Immature natural killer cell (primary cell): ENCODE measurements at regions not wholly inside any gene's neighbourhood (a gene's known extent, or its start where the extent isn't known, plus 50 kb on each side); places are given as distances from the start of the nearest gene placed in this dataset.

Experiments
- DNase-seq, 3 donors: peaks; one replicate each; pipeline ENCODE4 v3.0.0; 2022; ENCODE audit warnings: mixed read lengths in 1 of 3
- H3K27ac Mint-ChIP-seq, 6 donors: one replicate each; pipeline ENCODE4 v1.8.0; 2020; ENCODE audit warnings: mixed read lengths in 6 of 6, mild to moderate bottlenecking in 5 of 6, inconsistent platforms in 4 of 6, moderate library complexity in 3 of 6
- H3K27me3 Mint-ChIP-seq, 3 donors: one replicate each; pipeline ENCODE4 v1.8.0; 2020 to 2021; ENCODE audit warnings: low read depth in 3 of 3, mild to moderate bottlenecking in 3 of 3, mixed read lengths in 3 of 3, moderate library complexity in 3 of 3, inconsistent platforms in 1 of 3
- H3K36me3 Mint-ChIP-seq, 3 donors: one replicate each; pipeline ENCODE4 v1.8.0; 2020; ENCODE audit warnings: mixed read lengths in 3 of 3, inconsistent platforms in 2 of 3, mild to moderate bottlenecking in 2 of 3
- H3K4me1 Mint-ChIP-seq, 2 donors: one replicate each; pipeline ENCODE4 v1.8.0; 2020; ENCODE audit warnings: inconsistent platforms in 2 of 2, mild to moderate bottlenecking in 2 of 2, mixed read lengths in 2 of 2, moderate library complexity in 1 of 2
- H3K4me3 Mint-ChIP-seq, 5 donors: one replicate each; pipeline ENCODE4 v1.8.0; 2020; ENCODE audit warnings: mild to moderate bottlenecking in 5 of 5, mixed read lengths in 5 of 5, inconsistent platforms in 3 of 5, moderate library complexity in 3 of 5
- H3K9me3 Mint-ChIP-seq, 6 donors: one replicate each; pipeline ENCODE4 v1.8.0; 2020; ENCODE audit warnings: mild to moderate bottlenecking in 6 of 6, mixed read lengths in 6 of 6, inconsistent platforms in 4 of 6, moderate library complexity in 3 of 6

GRCh38 chr12:19924360-19924759 lies 444.0 kb upstream of the PDE3A start:
- H3K4me1 Mint-ChIP-seq, result no peaks in the 10 kb centered on the region
- peaks cover 0 to 2% (median 0%) of the 10 kb centered on the region in 6 donors for H3K9me3 Mint-ChIP-seq

DNA sequence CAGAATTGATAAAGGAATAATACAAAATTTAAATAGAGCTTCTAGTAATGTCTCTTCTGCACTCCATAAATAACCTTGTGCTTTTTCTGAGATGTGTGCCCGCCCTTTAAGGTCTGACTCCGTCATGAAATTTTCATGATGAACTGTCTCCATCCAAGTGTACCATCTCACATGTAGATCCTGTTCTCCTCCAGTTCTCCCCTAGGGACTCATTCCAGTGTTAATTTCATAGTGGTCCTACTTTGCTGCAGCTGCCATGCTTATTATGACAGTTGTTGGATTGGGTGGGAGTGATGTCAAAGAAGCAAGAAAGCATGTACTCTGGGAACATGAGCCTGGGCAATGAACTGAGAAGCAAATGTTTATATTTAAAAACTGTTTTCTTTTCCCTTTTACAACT lies 442.5 kb upstream of the PDE3A start:
- no peak overlapping the region for H3K27ac Mint-ChIP-seq
- H3K4me1 Mint-ChIP-seq, result no peaks in the 10 kb centered on the region
- peaks cover 0 to 8% (median 3%) of the 10 kb centered on the region in 3 donors for H3K27me3 Mint-ChIP-seq
- H3K4me3 Mint-ChIP-seq, result no peak overlapping the region
- peaks cover 0 to 2% (median 0%) of the 10 kb centered on the region in 6 donors for H3K9me3 Mint-ChIP-seq
- H3K36me3 Mint-ChIP-seq, result no peaks in the 10 kb centered on the region
- no peak for DNase-seq

More at GRCh38 chr12:19924360-19924759, 444.0 kb upstream of the PDE3A start:
- peaks cover 0 to 8% (median 3%) of the 10 kb centered on the region in 3 donors for H3K27me3 Mint-ChIP-seq
- no peak overlapping the region for H3K27ac Mint-ChIP-seq
- no peak for DNase-seq
- no peaks in the 10 kb centered on the region for H3K36me3 Mint-ChIP-seq
- H3K4me3 Mint-ChIP-seq, result no peak overlapping the region

DNA sequence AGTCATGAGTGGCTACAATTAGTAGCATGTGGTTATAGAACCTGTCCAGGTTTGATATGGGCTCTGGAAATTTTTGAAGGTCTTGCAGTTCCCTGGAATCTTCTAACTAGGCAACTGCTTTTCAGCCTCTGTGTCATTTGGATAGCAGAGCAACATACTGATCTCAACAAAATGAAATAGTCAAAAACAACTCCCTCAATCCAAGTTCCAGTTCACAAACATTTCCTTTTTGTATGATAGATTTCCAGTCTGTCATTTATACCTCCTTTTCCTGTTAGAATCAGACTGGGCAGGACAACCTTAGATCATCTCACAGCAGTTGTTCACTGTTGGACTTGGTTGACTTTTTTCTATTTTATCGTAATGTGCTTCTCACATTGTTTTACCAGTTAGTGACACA lies 442.1 kb upstream of the PDE3A start:
- Mint-ChIP-seq H3K36me3 (no peaks in the 10 kb centered on the region), H3K27me3 (peaks cover 0 to 8% (median 3%) of the 10 kb centered on the region in 3 donors), H3K27ac (no peak overlapping the region), H3K4me1 (no peaks in the 10 kb centered on the region), H3K9me3 (peaks cover 0 to 2% (median 0%) of the 10 kb centered on the region in 6 donors), H3K4me3 (no peak overlapping the region)
- no peak for DNase-seq

GRCh38 chr12:19927661-19928060 lies 440.7 kb upstream of the PDE3A start:
- Mint-ChIP-seq H3K9me3 (peaks cover 0 to under 1% (median 0%) of the 10 kb centered on the region in 6 donors), H3K36me3 (no peaks in the 10 kb centered on the region), H3K4me1 (no peaks in the 10 kb centered on the region), H3K27ac (no peak overlapping the region), H3K27me3 (peaks cover 0 to 2% (median 2%) of the 10 kb centered on the region in 3 donors), H3K4me3 (no peak overlapping the region)
- DNase-seq, result no peak

DNA sequence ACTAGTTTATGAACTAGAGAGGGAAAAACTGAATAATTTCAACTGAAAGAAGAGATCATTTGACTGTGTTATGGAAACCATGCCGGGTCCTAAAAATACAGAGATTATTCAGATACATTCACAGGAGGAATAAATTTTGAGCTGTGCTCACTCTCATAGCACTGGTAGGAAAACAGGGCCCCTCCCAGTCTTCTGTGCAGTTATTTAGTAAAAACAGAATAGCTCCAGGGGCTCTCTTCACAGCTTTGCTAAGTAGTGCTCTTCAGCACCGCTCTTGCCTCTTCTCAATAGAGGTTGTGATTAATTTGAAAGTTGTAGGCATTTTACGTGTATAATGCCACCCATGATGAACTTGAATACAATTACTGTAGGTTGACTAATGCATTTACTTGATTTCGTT lies 435.9 kb upstream of the PDE3A start:
- no peaks in the 10 kb centered on the region for H3K9me3 Mint-ChIP-seq
- peaks cover 0 to 2% (median 0%) of the 10 kb centered on the region in 3 donors for H3K27me3 Mint-ChIP-seq
- H3K36me3 Mint-ChIP-seq, result no peaks in the 10 kb centered on the region
- H3K27ac Mint-ChIP-seq, result no peak overlapping the region
- H3K4me3 Mint-ChIP-seq, result no peak overlapping the region
- no peaks in the 10 kb centered on the region for H3K4me1 Mint-ChIP-seq
- DNase-seq, result no peak

DNA sequence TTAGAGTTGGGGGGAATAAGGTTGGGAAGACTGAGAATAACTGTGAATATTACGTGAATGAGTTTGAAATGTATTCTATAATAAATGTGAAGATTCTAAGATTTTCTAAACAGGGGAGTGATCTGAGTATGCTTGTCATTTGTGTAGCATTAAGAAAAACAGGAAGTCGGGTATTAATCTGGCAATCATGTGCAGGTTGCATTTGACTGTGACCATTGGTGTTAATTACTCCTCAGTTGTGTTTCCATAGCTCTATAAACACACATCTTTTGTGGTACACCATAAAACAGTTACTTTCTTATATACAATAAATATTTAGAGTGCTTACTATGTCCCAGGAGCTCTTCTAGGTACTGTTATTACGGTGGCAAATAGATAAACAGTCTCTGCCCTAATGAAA lies 434.4 kb upstream of the PDE3A start:
- Mint-ChIP-seq H3K9me3 (peaks cover 0 to 4% (median 0%) of the 10 kb centered on the region in 6 donors), H3K4me1 (no peaks in the 10 kb centered on the region), H3K36me3 (no peaks in the 10 kb centered on the region), H3K27me3 (peaks cover 0 to under 1% (median 0%) of the 10 kb centered on the region in 3 donors), H3K27ac (no peak overlapping the region), H3K4me3 (no peak overlapping the region)
- no peak for DNase-seq

- H3K27me3 Mint-ChIP-seq, result no peaks in the 10 kb centered on the region
- DNase-seq, result no peak
- H3K4me1 Mint-ChIP-seq, result no peaks in the 10 kb centered on the region
- H3K36me3 Mint-ChIP-seq, result no peaks in the 10 kb centered on the region
- no peak overlapping the region for H3K27ac Mint-ChIP-seq
- no peak overlapping the region for H3K4me3 Mint-ChIP-seq
- H3K9me3 Mint-ChIP-seq, result peaks cover 0 to 4% (median 0%) of the 10 kb centered on the region in 6 donors
These were observed 431.2 kb upstream of the PDE3A start for GRCh38 chr12:19937161-19937560.

DNA sequence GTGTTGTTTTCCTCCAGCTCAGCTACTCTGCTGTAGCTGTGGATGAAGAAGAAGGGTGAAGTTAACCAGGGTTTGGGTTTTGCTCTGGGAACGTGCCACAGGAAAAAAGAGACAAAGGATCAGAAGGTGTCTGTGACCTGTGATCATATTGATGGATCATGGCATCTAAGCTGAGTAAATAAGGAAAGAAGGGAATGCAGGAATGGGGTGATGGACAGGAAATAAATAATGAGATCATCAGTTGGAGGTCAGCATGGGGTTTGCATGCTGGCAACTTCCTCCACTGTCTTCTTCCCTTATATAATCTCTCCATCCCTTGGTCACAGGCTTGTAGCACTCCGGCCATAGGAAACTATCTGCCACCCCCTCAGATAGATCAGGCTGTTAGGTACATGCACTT lies 430.3 kb upstream of the PDE3A start:
- H3K4me3 Mint-ChIP-seq, result no peak overlapping the region
- H3K27me3 Mint-ChIP-seq, result no peaks in the 10 kb centered on the region
- H3K9me3 Mint-ChIP-seq, result peaks cover 0 to 4% (median 0%) of the 10 kb centered on the region in 6 donors
- DNase-seq, result no peak
- H3K36me3 Mint-ChIP-seq, result no peaks in the 10 kb centered on the region
- H3K4me1 Mint-ChIP-seq, result no peaks in the 10 kb centered on the region
- H3K27ac Mint-ChIP-seq, result no peak overlapping the region

DNA sequence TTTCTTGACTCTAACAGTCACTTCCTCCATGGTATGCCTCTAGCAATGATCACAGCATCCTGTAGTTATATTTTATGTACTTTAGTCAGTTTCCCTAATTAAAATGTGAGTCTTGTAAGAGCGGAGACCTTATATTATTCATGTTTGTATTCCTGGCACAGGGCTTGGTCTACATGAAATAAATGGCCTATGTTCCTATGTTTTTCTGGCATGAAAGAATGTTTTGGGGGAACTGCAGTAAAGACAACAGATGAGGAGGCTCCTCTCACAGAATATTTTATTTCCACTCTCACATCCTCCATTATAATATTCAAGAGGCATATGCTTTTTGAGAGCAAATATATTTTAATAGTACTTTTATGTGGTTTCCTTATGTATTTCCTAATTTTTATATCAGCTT lies 429.8 kb upstream of the PDE3A start:
- Mint-ChIP-seq H3K27me3 (no peaks in the 10 kb centered on the region), H3K4me3 (no peak overlapping the region), H3K9me3 (peaks cover 0 to 4% (median 0%) of the 10 kb centered on the region in 6 donors), H3K27ac (no peak overlapping the region), H3K4me1 (no peaks in the 10 kb centered on the region), H3K36me3 (no peaks in the 10 kb centered on the region)
- DNase-seq, result no peak

GRCh38 chr12:19940267-19940666 lies 428.1 kb upstream of the PDE3A start:
- no peak overlapping the region for H3K4me3 Mint-ChIP-seq
- H3K4me1 Mint-ChIP-seq, result no peaks in the 10 kb centered on the region
- DNase-seq, result no peak
- no peaks in the 10 kb centered on the region for H3K36me3 Mint-ChIP-seq
- no peak overlapping the region for H3K27ac Mint-ChIP-seq
- H3K9me3 Mint-ChIP-seq, result peaks cover 0 to 6% (median 0%) of the 10 kb centered on the region in 6 donors
- H3K27me3 Mint-ChIP-seq, result no peaks in the 10 kb centered on the region

- Mint-ChIP-seq H3K27me3 (no peaks in the 10 kb centered on the region), H3K27ac (no peak overlapping the region), H3K4me1 (no peaks in the 10 kb centered on the region), H3K9me3 (peaks cover 0 to 6% (median 0%) of the 10 kb centered on the region in 6 donors), H3K4me3 (no peak overlapping the region), H3K36me3 (no peaks in the 10 kb centered on the region)
- no peak for DNase-seq
These were observed 427.2 kb upstream of the PDE3A start for GRCh38 chr12:19941096-19941495.

DNA sequence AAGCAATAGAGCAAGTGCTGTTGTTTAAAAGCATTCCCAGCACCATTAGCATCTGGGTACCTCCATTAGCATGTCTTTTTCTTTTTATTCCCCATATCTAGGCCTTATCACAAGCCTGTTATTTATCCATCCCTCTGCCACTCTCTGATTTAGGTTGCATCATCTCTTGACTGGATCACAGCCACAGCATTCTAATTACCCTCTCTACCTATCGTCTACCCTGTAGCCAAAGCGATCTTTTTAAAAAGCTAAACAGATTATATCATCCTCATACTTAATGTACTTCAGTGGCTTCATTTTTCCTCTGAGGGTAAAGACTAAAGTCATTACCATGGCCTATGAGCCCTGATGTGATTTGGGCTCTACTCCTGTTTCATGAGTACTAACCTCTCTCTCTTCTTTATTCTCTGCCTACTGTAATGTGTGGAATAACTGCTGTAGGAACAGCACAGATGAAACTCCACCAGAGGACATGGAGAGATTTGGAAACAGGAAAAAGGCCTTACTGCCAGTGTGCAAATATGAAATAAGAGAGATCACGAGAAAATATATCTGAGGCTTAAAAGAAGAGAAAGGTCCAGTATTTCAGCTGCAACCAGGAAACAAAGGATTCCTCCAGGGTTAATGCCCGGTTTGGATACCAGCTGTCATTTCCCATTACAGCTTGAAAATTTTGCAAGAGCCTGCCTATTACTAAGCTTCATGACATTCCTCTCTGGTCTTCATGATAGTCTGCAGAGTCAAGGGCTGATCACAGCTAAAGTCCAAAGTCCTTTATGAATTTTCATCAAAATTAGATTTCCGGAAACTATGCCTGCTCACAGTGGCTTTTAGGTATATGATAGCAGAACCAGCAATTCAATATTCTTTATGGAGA lies 422.5 kb upstream of the PDE3A start:
- no peak overlapping the region for H3K27ac Mint-ChIP-seq
- H3K4me1 Mint-ChIP-seq, result no peaks in the 10 kb centered on the region
- peaks cover 0 to 3% (median 2%) of the 10 kb centered on the region in 3 donors for H3K27me3 Mint-ChIP-seq
- no peak overlapping the region for H3K4me3 Mint-ChIP-seq
- DNase-seq, result no peak
- H3K9me3 Mint-ChIP-seq, result peaks cover 0 to 13% (median 3%) of the 10 kb centered on the region in 6 donors
- H3K36me3 Mint-ChIP-seq, result no peaks in the 10 kb centered on the region

DNA sequence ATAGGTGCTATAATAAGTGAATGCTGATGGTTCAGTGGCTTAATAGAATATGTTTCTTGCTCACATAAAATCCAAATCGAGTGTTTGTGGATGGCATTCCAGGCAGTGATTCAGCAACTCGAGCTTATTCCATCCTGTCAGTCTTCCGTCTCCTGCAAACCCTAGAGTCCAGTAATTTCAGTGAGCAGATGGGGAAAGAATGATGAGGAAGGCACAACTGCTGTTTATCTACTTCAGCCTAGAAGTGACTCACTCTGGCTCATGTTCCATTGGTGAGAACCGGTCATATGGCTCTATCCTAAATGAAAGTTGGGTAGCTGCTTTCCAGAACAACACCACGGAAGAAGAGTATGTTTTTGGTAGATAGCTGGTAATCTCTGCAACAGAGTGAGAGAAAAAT lies 421.8 kb upstream of the PDE3A start:
- no peak overlapping the region for H3K27ac Mint-ChIP-seq
- no peak overlapping the region for H3K4me3 Mint-ChIP-seq
- peaks cover 0 to 13% (median 3%) of the 10 kb centered on the region in 6 donors for H3K9me3 Mint-ChIP-seq
- H3K27me3 Mint-ChIP-seq, result peaks cover 0 to 5% (median 2%) of the 10 kb centered on the region in 3 donors
- no peaks in the 10 kb centered on the region for H3K36me3 Mint-ChIP-seq
- H3K4me1 Mint-ChIP-seq, result no peaks in the 10 kb centered on the region
- no peak for DNase-seq

DNA sequence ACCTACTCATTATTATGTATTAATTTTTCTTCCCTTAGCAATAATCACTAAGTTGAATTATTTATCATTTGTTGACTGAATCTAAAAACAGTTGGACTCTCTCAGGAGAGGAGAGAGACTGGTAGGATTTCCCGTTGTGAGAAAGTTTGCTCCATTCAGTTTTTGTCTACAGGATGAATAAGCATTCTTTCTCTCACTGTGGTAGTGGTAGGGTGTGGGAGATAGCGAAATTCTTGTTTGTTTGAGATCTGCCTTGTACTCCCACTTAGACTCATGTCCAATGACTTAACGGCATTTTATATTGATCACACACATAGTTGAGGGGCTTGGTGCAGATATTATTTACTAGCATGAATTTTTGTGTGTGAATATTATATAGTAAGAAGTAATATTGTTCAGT lies 421.0 kb upstream of the PDE3A start:
- Mint-ChIP-seq H3K9me3 (peaks cover 0 to 13% (median 3%) of the 10 kb centered on the region in 6 donors), H3K36me3 (no peaks in the 10 kb centered on the region), H3K27me3 (peaks cover 2 to 5% (median 2%) of the 10 kb centered on the region in 3 donors), H3K4me1 (no peaks in the 10 kb centered on the region), H3K27ac (no peak overlapping the region), H3K4me3 (no peak overlapping the region)
- DNase-seq, result no peak
